GM18508 (cell line): ENCODE measurements at regions not wholly inside any gene's neighbourhood (a gene's known extent, or its start where the extent isn't known, plus 50 kb on each side); places are given as distances from the start of the nearest gene placed in this dataset.

ENCODE experiments used
- ATAC-seq: cut with Tn5 transposase; IDR thresholded peaks from one replicate; pipeline ENCODE4 v1.9.1; 2021; ENCODE audit warnings: moderate number of reproducible peaks; ENCODE audit not compliant: insufficient read depth, unreplicated experiment

GRCh38 chr4:127188847-127189246 is 443.9 kb upstream of the INTU start:
- no peak for ATAC-seq

GRCh38 chr4:127194281-127194680 is 438.5 kb upstream of the INTU start:
- ATAC-seq = no peak

DNA sequence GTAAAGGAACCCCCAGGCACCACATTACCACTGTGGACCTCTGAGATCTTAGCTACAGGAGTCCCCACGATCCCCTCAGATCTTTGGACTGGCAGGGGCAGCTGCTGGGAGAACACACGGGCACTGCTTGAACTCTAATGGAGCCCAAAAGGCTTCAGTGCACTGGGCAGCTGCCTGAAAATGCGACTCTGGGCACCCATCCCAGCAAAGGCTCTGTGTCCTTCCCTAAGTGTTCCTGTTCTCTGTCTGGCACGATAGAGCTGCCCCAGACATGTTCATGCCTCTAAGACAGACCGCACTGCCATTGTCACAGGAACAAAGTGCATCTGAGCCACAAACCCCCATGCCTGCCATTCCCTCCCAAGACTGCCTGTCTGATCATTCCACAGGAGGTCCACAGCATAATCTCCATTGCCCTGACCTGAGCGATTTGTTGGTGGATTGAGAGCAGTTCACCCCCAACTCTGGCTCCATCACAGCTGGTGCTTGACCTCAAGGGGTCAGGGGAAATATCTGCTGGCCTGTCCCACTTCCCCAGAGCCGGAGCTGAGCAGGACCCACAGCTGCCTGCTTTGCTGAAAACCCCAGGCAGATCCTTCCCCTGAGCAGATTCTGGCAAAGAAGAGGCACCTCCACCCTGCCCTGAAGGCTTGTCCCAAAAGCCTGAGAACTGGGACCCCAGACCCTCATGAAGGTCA is 436.0 kb upstream of the INTU start:
- no peak for ATAC-seq

GRCh38 chr4:127203562-127204200 is 429.1 kb upstream of the INTU start:
- ATAC-seq = no peak

DNA sequence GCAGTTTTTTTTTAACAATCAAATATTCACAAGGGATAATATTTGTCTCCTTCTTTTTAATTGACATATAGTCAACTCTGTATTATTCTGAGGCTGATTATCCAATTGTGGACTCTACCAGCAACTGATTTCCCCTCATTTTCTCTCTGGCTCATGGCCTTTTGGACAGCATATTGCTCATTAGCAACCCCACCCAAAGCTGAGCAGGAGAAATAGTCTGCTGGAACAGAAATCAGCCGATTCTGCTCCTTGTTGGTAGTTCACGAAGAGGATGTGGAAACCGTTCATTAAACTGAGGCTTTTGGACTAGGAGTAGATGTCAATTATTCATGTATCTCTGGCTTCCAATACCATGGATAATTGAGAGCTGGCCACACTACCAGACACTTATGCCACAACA is 428.4 kb upstream of the INTU start:
- ATAC-seq = no peak

GRCh38 chr4:127209580-127210095 is 423.1 kb upstream of the INTU start:
- no peak for ATAC-seq

DNA sequence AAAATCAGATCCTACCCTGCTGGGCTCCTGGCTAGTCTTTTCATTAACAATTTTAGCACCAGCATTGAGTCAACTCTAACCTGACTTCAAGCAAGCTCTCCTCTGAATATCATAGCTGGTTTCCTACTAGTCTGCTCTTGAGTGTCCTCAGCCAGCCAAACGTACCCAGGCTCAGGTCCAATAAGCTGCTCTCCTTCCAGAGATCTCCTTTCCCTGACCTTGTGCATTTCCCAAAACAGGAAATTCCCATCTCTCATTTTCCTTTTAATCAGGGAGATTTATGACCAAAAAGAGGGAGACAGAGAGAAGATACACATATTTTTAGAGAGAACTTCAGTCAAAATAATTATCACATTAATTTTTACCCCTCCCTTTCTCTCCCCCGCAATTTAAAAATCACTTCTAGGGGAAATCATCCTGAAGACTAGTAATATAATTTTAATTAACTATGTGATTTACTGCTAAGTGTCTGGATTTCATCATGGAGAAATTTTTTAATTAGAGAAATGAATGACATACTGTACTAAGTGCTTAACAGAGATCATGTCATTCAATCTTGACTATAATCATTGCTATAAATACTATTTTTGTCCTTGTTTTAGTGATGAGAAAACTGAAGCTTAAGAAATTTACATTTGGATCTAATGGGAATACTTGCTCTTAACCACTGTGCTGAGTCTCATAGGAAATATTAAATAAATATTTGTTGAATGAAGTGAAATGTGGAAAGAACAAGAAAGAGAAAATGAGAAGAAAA is 421.7 kb upstream of the INTU start:
- ATAC-seq = no peak

GRCh38 chr4:127211650-127212560 is 420.9 kb upstream of the INTU start:
- no peak for ATAC-seq

- no peak for ATAC-seq
These were observed 420.1 kb upstream of the INTU start for GRCh38 chr4:127212701-127213100.

DNA sequence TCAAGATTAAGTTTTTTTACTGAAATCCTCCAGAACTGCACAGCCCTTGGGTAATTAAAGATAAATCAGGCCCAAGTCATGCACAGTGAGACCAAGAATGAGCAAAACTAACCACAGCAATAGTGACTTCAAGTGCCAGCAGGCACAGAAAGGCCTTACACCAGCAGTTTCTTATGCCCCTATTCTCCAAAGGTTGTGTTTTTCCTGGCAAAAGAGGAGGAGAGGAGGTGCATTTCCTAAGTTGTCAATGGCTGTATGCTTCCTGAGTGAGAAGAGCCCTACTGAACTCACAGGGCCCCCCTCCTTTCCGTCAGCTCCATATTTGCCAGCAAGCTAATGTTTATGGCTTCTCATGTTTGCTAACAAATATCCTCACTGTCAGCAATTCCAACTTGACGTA is 418.7 kb upstream of the INTU start:
- no peak for ATAC-seq

DNA sequence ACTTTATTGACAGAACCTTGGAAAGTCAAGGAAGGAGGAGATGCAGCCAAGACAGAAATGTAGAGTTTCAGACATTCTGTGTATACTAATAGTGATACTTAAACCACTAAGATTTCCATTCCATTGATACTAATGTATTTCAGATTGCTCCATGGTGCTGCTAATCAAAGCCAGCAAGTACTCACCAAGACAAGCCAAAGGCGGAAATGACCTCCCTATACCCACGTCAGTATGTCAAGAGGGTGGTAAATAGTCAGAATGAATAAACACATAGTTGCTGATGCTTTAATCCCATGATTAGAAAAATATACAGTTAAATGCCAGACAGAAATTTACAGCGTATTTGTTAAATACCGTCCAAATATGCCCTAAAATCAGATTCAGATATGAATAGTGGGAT is 417.8 kb upstream of the INTU start:
- no peak for ATAC-seq

- no peak for ATAC-seq
These were observed 415.0 kb upstream of the INTU start for GRCh38 chr4:127217586-127218229.

GRCh38 chr4:127219232-127219631 is 413.5 kb upstream of the INTU start:
- ATAC-seq = no peak

- no peak for ATAC-seq
These were observed 408.2 kb upstream of the INTU start for GRCh38 chr4:127224556-127224955.

GRCh38 chr4:127229855-127230608 is 402.7 kb upstream of the INTU start:
- ATAC-seq = no peak

- no peak for ATAC-seq
These were observed 395.9 kb upstream of the INTU start for GRCh38 chr4:127236889-127237288.

DNA sequence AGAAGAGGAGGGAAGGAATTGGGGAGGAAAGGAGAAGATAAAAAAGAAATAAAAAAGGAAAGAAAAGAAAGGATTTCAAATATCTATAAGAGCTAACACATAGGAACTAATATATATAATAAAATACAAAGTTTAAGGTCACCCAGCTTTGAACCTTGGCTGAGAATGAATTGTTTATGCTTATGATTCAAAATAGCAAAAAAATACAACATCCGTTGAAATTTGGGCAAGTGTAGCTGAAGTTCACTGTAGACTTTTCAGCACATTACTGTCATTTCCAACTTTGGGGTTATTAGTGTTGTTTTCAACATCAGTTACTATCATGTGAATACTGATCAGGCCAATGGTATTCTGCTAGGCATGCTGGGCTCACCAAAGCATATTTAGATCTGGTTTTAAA is 395.2 kb upstream of the INTU start:
- ATAC-seq = no peak

DNA sequence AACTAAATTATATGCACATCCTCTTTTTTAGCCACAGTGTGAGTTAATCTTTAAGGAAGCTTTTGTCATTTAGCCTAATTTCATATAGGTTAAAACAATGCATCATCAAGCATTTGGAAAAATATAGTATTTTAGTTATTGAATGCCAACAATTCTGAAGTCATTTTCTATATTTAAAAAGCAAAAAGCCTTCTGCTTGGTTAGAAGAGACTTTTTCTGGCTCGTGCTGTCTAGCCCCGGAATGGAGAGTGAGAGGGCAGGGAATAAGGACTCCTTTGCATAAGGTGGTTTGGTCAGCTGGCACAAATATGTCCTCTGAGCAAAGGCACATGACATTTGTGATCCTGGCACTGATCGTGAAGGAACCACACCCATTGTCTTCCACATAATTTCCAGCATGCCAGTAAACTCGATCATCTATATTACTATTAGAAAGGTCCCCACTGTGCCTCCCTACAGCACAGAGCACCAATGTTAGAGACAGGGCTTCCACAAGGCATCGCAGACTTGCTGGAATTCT is 393.7 kb upstream of the INTU start:
- ATAC-seq = no peak
